HepG2 (cell line): ENCODE measurements at regions not wholly inside any gene's neighbourhood (a gene's known extent, or its start where the extent isn't known, plus 50 kb on each side); places are given as distances from the start of the nearest gene placed in this dataset.

Experiments used
- ATAC-seq: fragments of 200-7000 bp; cut with Tn5 transposase; 3 replicates; pipeline ENCODE4 v1.9.1; 2020; ENCODE audit warnings: mild to moderate bottlenecking, moderate library complexity
- BruUV-seq: library from RNA; stranded (reverse); fragments of 400-500 nt; replicated peaks from 2 replicates; lab custom pipeline; 2021; lab: Mats Ljungman, UMichigan
- CTCF ChIA-PET: fragments of 300-600 bp; formaldehyde crosslinking; extraction: SDS; loops from one replicate; lab custom pipeline; 2021; ENCODE audit warnings: low total read pairs, inconsistent platforms, low intra/inter-chr PET ratio; lab: Yijun Ruan, JAX
- POLR2A ChIA-PET: fragments of 350-600 bp; sonication (Branson Sonifier 250); formaldehyde crosslinking; loops from one replicate; lab custom pipeline; 2020; ENCODE audit warnings: antibody characterized with exemption, inconsistent platforms; lab: Yijun Ruan, JAX
- DNase-seq: peaks from one replicate; pipeline ENCODE4 v3.0.0-alpha.2; 2015; ENCODE audit warnings: low spot score
- FAIRE-seq: peaks from 3 replicates; lab custom pipeline; 2011; peaks lifted over from hg19 to GRCh38; lab: Jason Lieb, UNC
- H2AFZ ChIP-seq: one replicate; pipeline ENCODE4 v1.6.1; 2011; ENCODE audit warnings: low read length, inconsistent platforms
- H3K27ac ChIP-seq: fragments of 300-600 bp; 3 replicates; pipeline ENCODE4 v1.8.0; 2011; ENCODE audit warnings: mixed run types, mild to moderate bottlenecking, mixed read lengths, low read length, inconsistent platforms; ENCODE audit not compliant: insufficient read depth; ENCODE audit errors: extremely low read length
- H3K27me3 ChIP-seq, 2 experiments: fragments of 200-600 bp in 1 of 2; 2 replicates in 1 of 2; 3 replicates in 1 of 2; pipeline versions ENCODE4 v1.6.0 to v1.8.0; 2011; ENCODE audit warnings: low read length in 2 of 2, mild to moderate bottlenecking in 2 of 2, moderate library complexity in 2 of 2, inconsistent platforms in 1 of 2; ENCODE audit not compliant: insufficient read depth in 2 of 2, control insufficient read depth in 1 of 2
- H3K36me3 ChIP-seq, 2 experiments: fragments of 200-600 bp in 1 of 2; replicated peaks in 1 of 2; 2 replicates in 1 of 2; 3 replicates in 1 of 2; pipeline versions ENCODE4 v1.5.1 to v1.8.0; 2011; ENCODE audit warnings: low read length in 2 of 2, inconsistent platforms in 1 of 2; ENCODE audit not compliant: insufficient read depth in 2 of 2, control insufficient read depth in 1 of 2
- H3K4me1 ChIP-seq: 2 replicates; pipeline ENCODE4 v1.5.1; 2012; ENCODE audit warnings: low read length, inconsistent platforms; ENCODE audit not compliant: insufficient read depth
- H3K4me2 ChIP-seq: 2 replicates; pipeline ENCODE4 v1.6.0; 2011; ENCODE audit warnings: low read depth, low read length, inconsistent platforms
- H3K4me3 ChIP-seq, 3 experiments: fragments of 200-600 bp in 1 of 3; sonication (generic), shearing (Covaris generic) in 1 of 3; replicated peaks in 1 of 3; 2 replicates each; pipeline ENCODE4 v1.5.1; 2011 to 2016; ENCODE audit warnings: low read length in 3 of 3, inconsistent platforms in 2 of 3, low read depth in 2 of 3, mild to moderate bottlenecking in 2 of 3, control low read depth in 1 of 3, mixed read lengths in 1 of 3; ENCODE audit not compliant: insufficient read depth in 1 of 3
- H3K79me2 ChIP-seq: one replicate; pipeline ENCODE4 v1.6.1; 2011; ENCODE audit warnings: low read length, inconsistent platforms; ENCODE audit not compliant: insufficient read depth
- H3K9ac ChIP-seq: 2 replicates; pipeline ENCODE4 v1.6.0; 2011; ENCODE audit warnings: mild to moderate bottlenecking, low read depth, low read length, inconsistent platforms; ENCODE audit not compliant: insufficient read depth
- H3K9me3 ChIP-seq: 2 replicates; pipeline ENCODE4 v1.5.1; 2012; ENCODE audit warnings: mild to moderate bottlenecking, low read length
- H4K20me1 ChIP-seq: 2 replicates; pipeline ENCODE4 v1.6.0; 2011; ENCODE audit warnings: inconsistent platforms, mild to moderate bottlenecking, low read length, moderate library complexity; ENCODE audit not compliant: insufficient read depth
- SMAD3 ChIP-seq: sonication (generic); formaldehyde crosslinking; IDR thresholded peaks from 2 replicates; pipeline ENCODE4 v1.4.0; 2020; ENCODE audit warnings: missing genetic modification reagents
- SRF ChIP-seq: IDR thresholded peaks from 2 replicates; pipeline ENCODE4 v1.6.1; 2011; ENCODE audit warnings: mild to moderate bottlenecking, low read depth, low read length, moderate library complexity
- WGBS: methylation state at CpG from one replicate; pipeline ENCODE4 v1.1.6; 2017; ENCODE audit warnings: low lambda C conversion rate; 5-methylcytosine and 5-hydroxymethylcytosine counted together
- in situ Hi-C: cut with HindIII; loops from 2 replicates; pipeline ENCODE4 v1.10.0; 2017; ENCODE audit warnings: low pct_unique_long_range_greater_than_20kb; ENCODE audit not compliant: extremely low pct_ligation_motif_present
- intact Hi-C: fragments of 100-400 bp; cut with micrococcal nuclease; formaldehyde crosslinking; loops from one replicate; pipeline ENCODE4 v1.10.0; 2022; ENCODE audit not compliant: unreplicated experiment
- TF ChIP-seq, protein P1 (sequence below): IDR thresholded peaks from 2 replicates; pipeline ENCODE4 v1.6.1; 2016; ENCODE audit warnings: mild to moderate bottlenecking
- TF ChIP-seq, protein P2 (sequence below): IDR thresholded peaks from 2 replicates; pipeline ENCODE4 v1.6.1; 2016; ENCODE audit warnings: missing compliant biosample characterization, missing genetic modification reagents, borderline replicate concordance
- TF ChIP-seq, protein P3 (sequence below): IDR thresholded peaks from 2 replicates; pipeline ENCODE4 v1.6.1; 2012; ENCODE audit warnings: low read length, improper control_type of control experiment

GRCh38 chrX:42955349-42955748 lies 177.4 kb upstream of the PPP1R2C start:
- TF ChIP-seq SMAD3 (CRISPR knock-in tag) (no peak), SRF (no peak)
- TF ChIP-seq, protein P1, sequence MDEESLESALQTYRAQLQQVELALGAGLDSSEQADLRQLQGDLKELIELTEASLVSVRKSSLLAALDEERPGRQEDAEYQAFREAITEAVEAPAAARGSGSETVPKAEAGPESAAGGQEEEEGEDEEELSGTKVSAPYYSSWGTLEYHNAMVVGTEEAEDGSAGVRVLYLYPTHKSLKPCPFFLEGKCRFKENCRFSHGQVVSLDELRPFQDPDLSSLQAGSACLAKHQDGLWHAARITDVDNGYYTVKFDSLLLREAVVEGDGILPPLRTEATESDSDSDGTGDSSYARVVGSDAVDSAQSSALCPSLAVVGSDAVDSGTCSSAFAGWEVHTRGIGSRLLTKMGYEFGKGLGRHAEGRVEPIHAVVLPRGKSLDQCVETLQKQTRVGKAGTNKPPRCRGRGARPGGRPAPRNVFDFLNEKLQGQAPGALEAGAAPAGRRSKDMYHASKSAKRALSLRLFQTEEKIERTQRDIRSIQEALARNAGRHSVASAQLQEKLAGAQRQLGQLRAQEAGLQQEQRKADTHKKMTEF (CRISPR knock-in tag): no peak
- TF ChIP-seq, protein P2, sequence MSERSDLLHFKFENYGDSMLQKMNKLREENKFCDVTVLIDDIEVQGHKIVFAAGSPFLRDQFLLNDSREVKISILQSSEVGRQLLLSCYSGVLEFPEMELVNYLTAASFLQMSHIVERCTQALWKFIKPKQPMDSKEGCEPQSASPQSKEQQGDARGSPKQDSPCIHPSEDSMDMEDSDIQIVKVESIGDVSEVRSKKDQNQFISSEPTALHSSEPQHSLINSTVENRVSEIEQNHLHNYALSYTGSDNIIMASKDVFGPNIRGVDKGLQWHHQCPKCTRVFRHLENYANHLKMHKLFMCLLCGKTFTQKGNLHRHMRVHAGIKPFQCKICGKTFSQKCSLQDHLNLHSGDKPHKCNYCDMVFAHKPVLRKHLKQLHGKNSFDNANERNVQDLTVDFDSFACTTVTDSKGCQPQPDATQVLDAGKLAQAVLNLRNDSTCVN (CRISPR knock-in tag): no peak
- TF ChIP-seq, protein P3, sequence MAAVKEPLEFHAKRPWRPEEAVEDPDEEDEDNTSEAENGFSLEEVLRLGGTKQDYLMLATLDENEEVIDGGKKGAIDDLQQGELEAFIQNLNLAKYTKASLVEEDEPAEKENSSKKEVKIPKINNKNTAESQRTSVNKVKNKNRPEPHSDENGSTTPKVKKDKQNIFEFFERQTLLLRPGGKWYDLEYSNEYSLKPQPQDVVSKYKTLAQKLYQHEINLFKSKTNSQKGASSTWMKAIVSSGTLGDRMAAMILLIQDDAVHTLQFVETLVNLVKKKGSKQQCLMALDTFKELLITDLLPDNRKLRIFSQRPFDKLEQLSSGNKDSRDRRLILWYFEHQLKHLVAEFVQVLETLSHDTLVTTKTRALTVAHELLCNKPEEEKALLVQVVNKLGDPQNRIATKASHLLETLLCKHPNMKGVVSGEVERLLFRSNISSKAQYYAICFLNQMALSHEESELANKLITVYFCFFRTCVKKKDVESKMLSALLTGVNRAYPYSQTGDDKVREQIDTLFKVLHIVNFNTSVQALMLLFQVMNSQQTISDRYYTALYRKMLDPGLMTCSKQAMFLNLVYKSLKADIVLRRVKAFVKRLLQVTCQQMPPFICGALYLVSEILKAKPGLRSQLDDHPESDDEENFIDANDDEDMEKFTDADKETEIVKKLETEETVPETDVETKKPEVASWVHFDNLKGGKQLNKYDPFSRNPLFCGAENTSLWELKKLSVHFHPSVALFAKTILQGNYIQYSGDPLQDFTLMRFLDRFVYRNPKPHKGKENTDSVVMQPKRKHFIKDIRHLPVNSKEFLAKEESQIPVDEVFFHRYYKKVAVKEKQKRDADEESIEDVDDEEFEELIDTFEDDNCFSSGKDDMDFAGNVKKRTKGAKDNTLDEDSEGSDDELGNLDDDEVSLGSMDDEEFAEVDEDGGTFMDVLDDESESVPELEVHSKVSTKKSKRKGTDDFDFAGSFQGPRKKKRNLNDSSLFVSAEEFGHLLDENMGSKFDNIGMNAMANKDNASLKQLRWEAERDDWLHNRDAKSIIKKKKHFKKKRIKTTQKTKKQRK: no peak
- Histone ChIP-seq H3K9ac (no peak overlapping the region), H3K27me3 (no peaks in the 10 kb centered on the region), H2AFZ (no peak overlapping the region), H3K9me3 (no peaks in the 10 kb centered on the region), H3K4me3 (no peak overlapping the region), H3K4me2 (no peak overlapping the region), H3K4me1 (no peaks in the 10 kb centered on the region), H3K36me3 (no peaks in the 10 kb centered on the region), H3K27ac (no peak overlapping the region), H4K20me1 (no peaks in the 10 kb centered on the region), H3K79me2 (no peaks in the 10 kb centered on the region)
- no TSS peak for BruUV-seq
- ChIA-PET CTCF (no interaction called here), POLR2A (no interaction called here)
- in situ Hi-C loops (no loop called here), intact Hi-C loops (no loop called here)
- no peak for ATAC-seq
- no peak for DNase-seq
- no peak for FAIRE-seq
- 0% methylated on average over 2 of the region's 2 CpGs for WGBS
